ENCODE measurements at regions not wholly inside any gene's neighbourhood (a gene's known extent, or its start where the extent isn't known, plus 50 kb on each side); places are given as distances from the start of the nearest gene placed in this dataset.

GRCh38 chr13:73223372-73223781 is 164.6 kb downstream of the KLF5 start:
- no peak for TF ChIP-seq CTCF (conservative IDR thresholded peaks at IDR 0.05; ENCODE audit: low read depth, low read length)
- Histone ChIP-seq H3K4me1 (ENCODE audit: low read depth, poor library complexity, severe bottlenecking) (peaks cover 30% of the 10 kb centered on the region), H3K9ac (no peak overlapping the region), H4K20me1 (ENCODE audit: insufficient read depth) (no peaks in the 10 kb centered on the region), H3K27ac (no peak overlapping the region), H3K36me3 (ENCODE audit: insufficient read depth) (no peaks in the 10 kb centered on the region), H3K79me2 (ENCODE audit: insufficient read depth, low read depth) (no peaks in the 10 kb centered on the region), H3K4me3 (IDR thresholded peaks at IDR 0.05; ENCODE audit: insufficient read depth, low read depth, low read length) (no peak overlapping the region), H3K4me2 (peak overlapping the region; percentile 68), H2AFZ (ENCODE audit: low read depth) (no peak overlapping the region), H3K27me3 (ENCODE audit: insufficient read depth, low read depth) (peaks cover 18% of the 10 kb centered on the region)

GRCh38 chr13:73222627-73223305 is 164.0 kb downstream of the KLF5 start:
- no peak overlapping the region for H2AFZ ChIP-seq (ENCODE audit: low read depth)
- H3K4me3 ChIP-seq (IDR thresholded peaks at IDR 0.05; ENCODE audit: insufficient read depth, low read depth, low read length), result no peak overlapping the region
- no peak overlapping the region for H3K9ac ChIP-seq
- H3K27ac ChIP-seq, result no peak overlapping the region
- no peak for TF ChIP-seq CTCF (conservative IDR thresholded peaks at IDR 0.05; ENCODE audit: low read depth, low read length)
- H3K36me3 ChIP-seq (ENCODE audit: insufficient read depth), result no peaks in the 10 kb centered on the region
- no peaks in the 10 kb centered on the region for H4K20me1 ChIP-seq (ENCODE audit: insufficient read depth)
- H3K27me3 ChIP-seq (ENCODE audit: insufficient read depth, low read depth), result peaks cover 18% of the 10 kb centered on the region
- H3K79me2 ChIP-seq (ENCODE audit: insufficient read depth, low read depth), result no peaks in the 10 kb centered on the region
- peaks cover 27% of the 10 kb centered on the region for H3K4me1 ChIP-seq (ENCODE audit: low read depth, poor library complexity, severe bottlenecking)
- peak overlapping the region; percentile 54 for H3K4me2 ChIP-seq

GRCh38 chr13:73220966-73221720 is 162.3 kb downstream of the KLF5 start:
- H3K36me3 ChIP-seq (ENCODE audit: insufficient read depth), result no peaks in the 10 kb centered on the region
- H3K4me3 ChIP-seq (IDR thresholded peaks at IDR 0.05; ENCODE audit: insufficient read depth, low read depth, low read length), result no peak overlapping the region
- TF ChIP-seq CTCF (conservative IDR thresholded peaks at IDR 0.05; ENCODE audit: low read depth, low read length), result no peak
- peaks cover 12% of the 10 kb centered on the region for H3K27me3 ChIP-seq (ENCODE audit: insufficient read depth, low read depth)
- H3K27ac ChIP-seq, result no peak overlapping the region
- H3K4me2 ChIP-seq, result no peak overlapping the region
- H4K20me1 ChIP-seq (ENCODE audit: insufficient read depth), result no peaks in the 10 kb centered on the region
- H3K79me2 ChIP-seq (ENCODE audit: insufficient read depth, low read depth), result no peaks in the 10 kb centered on the region
- H3K4me1 ChIP-seq (ENCODE audit: low read depth, poor library complexity, severe bottlenecking), result peaks cover 27% of the 10 kb centered on the region
- no peak overlapping the region for H3K9ac ChIP-seq
- no peak overlapping the region for H2AFZ ChIP-seq (ENCODE audit: low read depth)

- Histone ChIP-seq H3K4me3 (IDR thresholded peaks at IDR 0.05; ENCODE audit: insufficient read depth, low read depth, low read length) (no peak overlapping the region), H3K4me2 (no peak overlapping the region), H3K27ac (no peak overlapping the region), H3K36me3 (ENCODE audit: insufficient read depth) (no peaks in the 10 kb centered on the region), H3K27me3 (ENCODE audit: insufficient read depth, low read depth) (no peaks in the 10 kb centered on the region), H2AFZ (ENCODE audit: low read depth) (no peak overlapping the region), H3K9ac (no peak overlapping the region), H4K20me1 (ENCODE audit: insufficient read depth) (no peaks in the 10 kb centered on the region), H3K4me1 (ENCODE audit: low read depth, poor library complexity, severe bottlenecking) (peaks cover 8% of the 10 kb centered on the region), H3K79me2 (ENCODE audit: insufficient read depth, low read depth) (no peaks in the 10 kb centered on the region)
- no peak for TF ChIP-seq CTCF (conservative IDR thresholded peaks at IDR 0.05; ENCODE audit: low read depth, low read length)
These were observed 159.4 kb downstream of the KLF5 start for GRCh38 chr13:73218181-73218580.
